Endothelial cell of umbilical vein (primary cell): ENCODE measurements at regions not wholly inside any gene's neighbourhood (a gene's known extent, or its start where the extent isn't known, plus 50 kb on each side); places are given as distances from the start of the nearest gene placed in this dataset.

Experiments
- BruUV-seq: library from RNA; stranded (reverse); fragments of 400-500 nt; replicated peaks from 2 replicates; lab custom pipeline; 2021; lab: Mats Ljungman, UMichigan
- CTCF ChIA-PET: fragments of 300-600, 350-600 bp; sonication (Branson Sonifier 250); formaldehyde crosslinking; loops from one replicate; lab custom pipeline; 2021; ENCODE audit warnings: antibody characterized with exemption, inconsistent platforms; lab: Charles Lee
- POLR2A ChIA-PET: fragments of 300-600, 350-600 bp; sonication (Branson Sonifier 250); formaldehyde crosslinking; loops from one replicate; lab custom pipeline; 2021; ENCODE audit warnings: antibody characterized with exemption, inconsistent platforms; lab: Charles Lee
- DNase-seq: peaks from one replicate; pipeline ENCODE4 v3.0.0-alpha.2; 2011; ENCODE audit warnings: low read depth, low spot score
- FAIRE-seq: peaks from 2 replicates; lab custom pipeline; 2011; peaks lifted over from hg19 to GRCh38; lab: Jason Lieb, UNC
- H2AFZ ChIP-seq: 2 replicates; pipeline ENCODE4 v1.6.0; 2012; ENCODE audit warnings: low read depth, low read length, control low read depth, inconsistent platforms
- H3K27ac ChIP-seq: 2 replicates; pipeline ENCODE4 v1.5.1; 2011; ENCODE audit warnings: low read depth, mild to moderate bottlenecking, control low read depth, low read length, moderate library complexity; ENCODE audit not compliant: insufficient read depth
- H3K27me3 ChIP-seq, 2 experiments: 2 replicates each; pipeline versions ENCODE4 v1.6.0 to v1.6.1; 2011; ENCODE audit warnings: low read length in 2 of 2, mixed read lengths in 1 of 2; ENCODE audit not compliant: control insufficient read depth in 2 of 2, insufficient read depth in 2 of 2
- H3K36me3 ChIP-seq, 2 experiments: 2 replicates in 1 of 2; 3 replicates in 1 of 2; pipeline ENCODE4 v1.5.1; 2011; ENCODE audit warnings: low read length in 2 of 2, mild to moderate bottlenecking in 1 of 2, moderate library complexity in 1 of 2; ENCODE audit not compliant: control insufficient read depth in 2 of 2, insufficient read depth in 2 of 2; ENCODE audit errors: extremely low read depth in 1 of 2
- H3K4me1 ChIP-seq: 3 replicates; pipeline ENCODE4 v1.5.1; 2011; ENCODE audit warnings: mild to moderate bottlenecking, low read length; ENCODE audit not compliant: control insufficient read depth, insufficient read depth; ENCODE audit errors: extremely low read depth
- H3K4me2 ChIP-seq: 2 replicates; pipeline ENCODE4 v1.6.1; 2011; ENCODE audit warnings: low read length, control low read depth, mixed read lengths; ENCODE audit not compliant: insufficient read depth
- H3K4me3 ChIP-seq, 3 experiments: fragments of 200-600 bp in 1 of 3; sonication (generic), shearing (Covaris generic) in 1 of 3; replicated peaks in 1 of 3; 2 replicates each; pipeline ENCODE4 v1.5.1; 2011 to 2016; ENCODE audit warnings: control low read depth in 3 of 3, low read length in 3 of 3, mild to moderate bottlenecking in 2 of 3, inconsistent platforms in 1 of 3, low read depth in 1 of 3, moderate library complexity in 1 of 3; ENCODE audit not compliant: insufficient read depth in 1 of 3
- H3K79me2 ChIP-seq: 2 replicates; pipeline ENCODE4 v1.6.0; 2012; ENCODE audit warnings: low read length, inconsistent platforms; ENCODE audit not compliant: control insufficient read depth, insufficient read depth
- H3K9ac ChIP-seq: replicated peaks from 2 replicates; pipeline ENCODE3; 2011; ENCODE audit warnings: low read length, control low read depth; ENCODE audit not compliant: insufficient read depth; ENCODE audit errors: extremely low read depth
- H3K9me1 ChIP-seq: replicated peaks from 3 replicates; pipeline ENCODE4 v1.6.0; 2011; ENCODE audit warnings: mild to moderate bottlenecking, low read length; ENCODE audit not compliant: control insufficient read depth, insufficient read depth; ENCODE audit errors: extremely low read depth
- H3K9me3 ChIP-seq: replicated peaks from 2 replicates; pipeline ENCODE4 v1.5.1; 2012; ENCODE audit warnings: low read length, inconsistent platforms; ENCODE audit not compliant: control insufficient read depth, insufficient read depth
- H4K20me1 ChIP-seq: replicated peaks from 2 replicates; pipeline ENCODE3; 2011; ENCODE audit warnings: mild to moderate bottlenecking, low read length; ENCODE audit not compliant: control insufficient read depth, insufficient read depth; ENCODE audit errors: extremely low read depth
- CTCF ChIP-seq, 2 donors: IDR thresholded peaks; 1 replicate in 1 of 2; 2 replicates in 1 of 2; pipeline ENCODE4 v1.5.1; 2011; ENCODE audit warnings: low read length in 2 of 2, mild to moderate bottlenecking in 2 of 2, moderate library complexity in 2 of 2, control low read depth in 1 of 2, inconsistent platforms in 1 of 2, low read depth in 1 of 2; ENCODE audit not compliant: insufficient read depth in 1 of 2; ENCODE audit errors: extremely low read depth in 1 of 2
- EZH2 ChIP-seq: IDR thresholded peaks from 2 replicates; pipeline ENCODE4 v1.6.1; 2012; ENCODE audit warnings: borderline replicate concordance, low read depth, mild to moderate bottlenecking, moderate library complexity, low read length, inconsistent platforms; ENCODE audit not compliant: severe bottlenecking
- FOS ChIP-seq: IDR thresholded peaks from 2 replicates; pipeline ENCODE4 v1.6.1; 2011; ENCODE audit warnings: mild to moderate bottlenecking, low read length, moderate library complexity, borderline replicate concordance; ENCODE audit not compliant: insufficient read depth
- GATA2 ChIP-seq: IDR thresholded peaks from 2 replicates; pipeline ENCODE4 v1.7.0; 2011; ENCODE audit warnings: low read depth, mild to moderate bottlenecking, moderate library complexity, mixed read lengths, low read length; ENCODE audit not compliant: insufficient read length, insufficient read depth
- JUN ChIP-seq: IDR thresholded peaks from 2 replicates; pipeline ENCODE4 v1.6.1; 2011; ENCODE audit warnings: borderline replicate concordance, low read depth; ENCODE audit not compliant: insufficient read length, insufficient read depth
- MAX ChIP-seq: IDR thresholded peaks from 2 replicates; pipeline ENCODE4 v1.6.1; 2011; ENCODE audit not compliant: insufficient read depth, insufficient read length
- MYC ChIP-seq: IDR thresholded peaks from one replicate; pipeline ENCODE4 v1.6.1; 2011; ENCODE audit warnings: mild to moderate bottlenecking, low read depth, low read length
- POLR2A ChIP-seq: IDR thresholded peaks from 2 replicates; pipeline ENCODE4 v1.6.1; 2012; ENCODE audit warnings: low read depth, mild to moderate bottlenecking, control low read depth, low read length
- POLR2AphosphoS5 ChIP-seq: IDR thresholded peaks from 2 replicates; pipeline ENCODE4 v1.6.1; 2012; ENCODE audit warnings: low read depth, mild to moderate bottlenecking, control low read depth, low read length, moderate library complexity; ENCODE audit not compliant: insufficient read depth
- dilution Hi-C: fragments of 300-500 bp; cut with MboI; formaldehyde crosslinking; loops from one replicate; pipeline ENCODE4 v1.15.0; 2019; ENCODE audit warnings: low sequenced_read_pairs; ENCODE audit not compliant: extremely low pct_ligation_motif_present
- intact Hi-C: fragments of 100-400 bp; cut with micrococcal nuclease; formaldehyde crosslinking; loops from one replicate; pipeline ENCODE4 v1.10.0; 2022

GRCh38 chrX:36753602-36754001 lies 254.6 kb upstream of the FAM47C start:
- intact Hi-C loops: no loop called here
- no TSS peak for BruUV-seq
- CTCF ChIA-PET: no interaction called here

More at GRCh38 chrX:36753602-36754001, 254.6 kb upstream of the FAM47C start:
- no peaks in the 10 kb centered on the region for H3K9me3 ChIP-seq
- DNase-seq (no peak), FAIRE-seq (no peak)
- H3K4me3 ChIP-seq: no peak overlapping the region
- POLR2A ChIA-PET: no interaction called here
- H3K9ac ChIP-seq: no peak overlapping the region
- no peaks in the 10 kb centered on the region for H3K36me3 ChIP-seq
- H3K79me2 ChIP-seq: no peaks in the 10 kb centered on the region
- no peak overlapping the region for H2AFZ ChIP-seq
- H3K4me2 ChIP-seq: no peak overlapping the region
- no peaks in the 10 kb centered on the region for H3K27me3 ChIP-seq
- dilution Hi-C loops: no loop called here
- no peaks in the 10 kb centered on the region for H4K20me1 ChIP-seq
- TF ChIP-seq POLR2A: no peak
- no peak for TF ChIP-seq MYC
- no peak for TF ChIP-seq JUN
- TF ChIP-seq GATA2: no peak
- TF ChIP-seq MAX: no peak
- no peak for TF ChIP-seq EZH2
- no peak for TF ChIP-seq FOS
- no peak for TF ChIP-seq POLR2AphosphoS5
- no peak for TF ChIP-seq CTCF (IDR thresholded peaks at IDR 0.05; ENCODE audit: extremely low read depth in 1 of 2, insufficient read depth in 1 of 2, low read depth in 1 of 2, low read length in 2 of 2)
- H3K9me1 ChIP-seq: no peaks in the 10 kb centered on the region
- no peak overlapping the region for H3K27ac ChIP-seq
- no peaks in the 10 kb centered on the region for H3K4me1 ChIP-seq
